ENCODE measurements at regions not wholly inside any gene's neighbourhood (a gene's known extent, or its start where the extent isn't known, plus 50 kb on each side); places are given as distances from the start of the nearest gene placed in this dataset.

DNA sequence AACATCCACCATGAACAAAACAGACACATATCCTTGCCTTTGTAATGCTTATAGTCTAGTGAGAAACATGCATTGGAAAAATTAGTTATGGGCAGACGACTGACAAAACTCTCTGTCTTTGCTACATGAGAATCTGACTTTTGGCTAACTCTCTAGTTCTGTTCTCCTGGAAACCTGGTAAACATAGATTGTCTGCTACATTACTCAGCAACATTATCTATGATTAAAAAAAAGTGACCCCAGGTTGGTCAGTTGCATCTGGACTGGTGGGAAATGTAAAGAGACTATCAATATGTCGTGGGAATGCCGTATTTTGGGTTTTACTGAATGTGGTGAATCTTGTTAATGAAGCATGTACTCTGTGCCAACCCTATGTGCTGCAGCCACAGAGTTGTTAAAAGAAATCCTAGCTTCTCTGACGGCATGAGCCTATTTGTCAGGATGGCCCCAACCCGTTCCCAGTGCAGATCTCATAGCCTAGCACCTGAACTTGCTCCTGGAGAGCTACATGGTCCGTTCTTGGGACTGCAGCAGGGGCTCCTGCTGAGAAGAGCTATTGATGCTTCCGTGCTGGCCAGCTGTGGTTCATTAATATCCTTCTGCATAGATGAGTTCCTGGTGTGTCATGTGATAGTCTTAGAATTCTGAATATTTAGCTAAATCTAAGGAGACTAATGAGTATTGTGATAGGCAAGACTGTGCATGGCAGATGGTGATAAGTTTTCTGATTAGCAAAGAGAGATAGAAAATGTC is 311.7 kb upstream of the ZNF717 start:
- no peak for DNase-seq (ENCODE audit: low read depth)
- TF ChIP-seq CTCF (IDR thresholded peaks at IDR 0.05; ENCODE audit: insufficient read depth, low read depth, low read length): no peak
- no peak overlapping the region for H3K4me3 ChIP-seq (ENCODE audit: low read depth, low read length)

DNA sequence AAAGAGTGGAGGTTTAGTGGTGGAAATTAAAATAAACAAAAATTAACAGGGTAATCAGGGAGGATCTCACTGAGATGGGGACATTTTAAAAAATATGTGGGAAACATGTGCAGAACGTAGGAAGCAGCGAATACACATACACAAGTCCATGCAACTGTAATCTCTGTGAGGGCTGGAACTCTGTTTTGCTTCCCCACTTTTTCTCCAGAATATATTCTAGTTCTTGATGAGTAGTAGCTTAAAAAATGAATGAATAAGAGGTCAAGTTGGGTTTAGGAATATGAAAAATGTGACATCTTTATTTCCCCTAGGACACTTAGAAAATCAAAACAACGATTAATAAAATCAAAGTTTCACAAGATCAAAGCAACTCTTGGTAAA is 312.2 kb upstream of the ZNF717 start:
- TF ChIP-seq CTCF (IDR thresholded peaks at IDR 0.05; ENCODE audit: insufficient read depth, low read depth, low read length): no peak
- DNase-seq (ENCODE audit: low read depth): no peak
- no peak overlapping the region for H3K4me3 ChIP-seq (ENCODE audit: low read depth, low read length)

DNA sequence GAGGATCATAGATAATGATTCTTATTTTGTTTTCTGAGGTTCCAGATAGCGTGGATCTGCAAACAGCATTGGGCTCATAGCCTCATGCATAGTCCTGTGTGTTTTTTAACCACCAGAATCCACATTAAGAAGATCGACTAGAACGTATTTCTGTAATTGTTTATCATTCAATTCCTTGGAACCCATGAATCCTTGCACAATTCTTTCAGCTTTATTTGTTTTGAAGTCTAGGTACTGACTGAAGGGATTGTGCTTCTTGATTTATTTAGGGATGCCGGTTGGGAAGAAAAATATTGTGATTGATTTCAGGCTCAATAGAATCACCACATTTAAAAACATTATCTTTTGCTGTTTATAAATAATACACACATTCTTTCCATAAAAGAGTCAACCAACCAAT is 314.6 kb upstream of the ZNF717 start:
- H3K4me3 ChIP-seq (ENCODE audit: low read depth, low read length): no peak overlapping the region
- DNase-seq (ENCODE audit: low read depth): no peak
- no peak for TF ChIP-seq CTCF (IDR thresholded peaks at IDR 0.05; ENCODE audit: insufficient read depth, low read depth, low read length)

DNA sequence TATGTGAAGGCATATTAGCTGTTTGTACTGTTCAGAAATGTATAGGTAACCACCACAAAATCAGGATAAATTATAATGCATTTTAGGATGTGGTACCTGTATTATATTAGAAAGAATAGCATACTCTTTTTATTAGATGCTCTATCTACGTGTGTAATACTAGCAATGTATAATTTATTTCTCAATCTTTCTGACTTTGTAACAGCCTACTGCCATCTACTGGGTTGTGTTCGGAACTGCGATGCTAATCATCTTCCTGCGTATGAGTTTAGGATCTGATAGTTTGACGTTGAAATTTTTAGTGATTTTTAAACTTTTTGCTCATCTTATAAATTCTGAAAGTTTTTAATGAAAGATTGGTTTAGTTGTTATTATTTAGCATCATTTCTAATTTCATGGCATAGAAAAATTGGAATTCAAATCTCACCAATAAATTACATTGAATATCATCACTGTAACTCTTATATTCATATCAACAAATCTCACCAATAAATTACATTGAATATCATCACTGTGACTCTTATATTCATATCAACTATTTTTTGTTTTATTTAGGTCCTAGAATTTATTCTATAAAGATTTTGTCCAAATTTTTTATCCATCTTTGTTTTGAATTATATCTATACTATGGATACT is 322.7 kb upstream of the ZNF717 start:
- no peak overlapping the region for H3K4me3 ChIP-seq (ENCODE audit: low read depth, low read length)
- DNase-seq (ENCODE audit: low read depth): peak; percentile 24
- TF ChIP-seq CTCF (IDR thresholded peaks at IDR 0.05; ENCODE audit: insufficient read depth, low read depth, low read length): peak; percentile 62

GRCh38 chr3:76111808-76112207 is 326.5 kb upstream of the ZNF717 start:
- DNase-seq (ENCODE audit: low read depth): no peak
- TF ChIP-seq CTCF (IDR thresholded peaks at IDR 0.05; ENCODE audit: insufficient read depth, low read depth, low read length): no peak
- H3K4me3 ChIP-seq (ENCODE audit: low read depth, low read length): no peak overlapping the region

DNA sequence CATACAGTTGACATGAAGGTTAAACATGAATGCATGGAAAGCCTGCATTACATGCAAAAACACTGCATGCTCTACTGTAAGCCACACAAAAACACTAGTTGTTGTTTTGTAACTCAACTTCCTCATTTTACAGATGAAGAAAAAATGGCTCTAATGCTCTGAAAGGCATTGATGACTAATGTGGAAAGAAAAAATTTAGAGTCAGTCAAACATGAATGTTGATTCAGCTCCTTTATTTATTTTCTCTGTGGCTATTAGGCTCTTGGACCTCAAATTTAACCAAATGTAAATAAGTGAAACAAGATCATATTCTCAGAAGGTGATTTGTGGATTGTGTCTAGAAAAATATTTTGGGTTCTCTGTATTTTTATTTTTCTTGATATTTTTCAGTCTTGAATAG is 336.7 kb upstream of the ZNF717 start:
- H3K4me3 ChIP-seq (ENCODE audit: low read depth, low read length): no peak overlapping the region
- no peak for TF ChIP-seq CTCF (IDR thresholded peaks at IDR 0.05; ENCODE audit: insufficient read depth, low read depth, low read length)
- peak; percentile 3 for DNase-seq (ENCODE audit: low read depth)

Data from fibroblast of villous mesenchyme (primary cell).